ENCODE measurements at regions not wholly inside any gene's neighbourhood (a gene's known extent, or its start where the extent isn't known, plus 50 kb on each side); places are given as distances from the start of the nearest gene placed in this dataset.

- TF ChIP-seq EZH2phosphoT487 (IDR thresholded peaks at IDR 0.05; ENCODE audit: borderline replicate concordance, low read length) (no peak), CTCF (IDR thresholded peaks at IDR 0.05; ENCODE audit: low read depth, low read length, poor library complexity, severe bottlenecking) (no peak)
Observed at GRCh38 chr1:82844447-82844846, 1043.7 kb downstream of the ADGRL2 start.
